ENCODE measurements at regions not wholly inside any gene's neighbourhood (a gene's known extent, or its start where the extent isn't known, plus 50 kb on each side); places are given as distances from the start of the nearest gene placed in this dataset.

- H3K4me3 ChIP-seq (ENCODE audit: low read length): no peak overlapping the region
- no peak for TF ChIP-seq EZH2 (optimal IDR thresholded peaks at IDR 0.05; ENCODE audit: low read depth, low read length)
- no peak for TF ChIP-seq EZH2phosphoT487 (IDR thresholded peaks at IDR 0.05; ENCODE audit: low read length)
- no peak for TF ChIP-seq CTCF (IDR thresholded peaks at IDR 0.05; ENCODE audit: low read length)
- H3K36me3 ChIP-seq (replicated peaks; ENCODE audit: insufficient read depth, low read length): no peaks in the 10 kb centered on the region
- no peaks in the 10 kb centered on the region for H3K9me2 ChIP-seq (replicated peaks; ENCODE audit: insufficient read depth, low read length)
- DNase-seq: no peak
- H3K4me2 ChIP-seq (ENCODE audit: low read depth, low read length): no peak overlapping the region
- H3K27me3 ChIP-seq (replicated peaks; ENCODE audit: insufficient read depth, low read length): no peaks in the 10 kb centered on the region
- no peak overlapping the region for H3K27ac ChIP-seq (ENCODE audit: low read length)
- no peaks in the 10 kb centered on the region for H3F3A ChIP-seq (ENCODE audit: insufficient read depth, low read length)
- H3K79me2 ChIP-seq (ENCODE audit: low read length): no peaks in the 10 kb centered on the region
- H3K4me1 ChIP-seq (ENCODE audit: low read length): no peaks in the 10 kb centered on the region
- H3K9me3 ChIP-seq (replicated peaks; ENCODE audit: insufficient read depth, low read length): no peaks in the 10 kb centered on the region
- H3K9ac ChIP-seq (ENCODE audit: low read length): no peak overlapping the region
- no peaks in the 10 kb centered on the region for H4K20me1 ChIP-seq (ENCODE audit: insufficient read depth, low read length)
- no peak overlapping the region for H2AFZ ChIP-seq (ENCODE audit: low read length)
These were observed 300.1 kb upstream of the RND3 start for GRCh38 chr2:150787353-150788093.

GRCh38 chr2:150784389-150784788 lies 296.9 kb upstream of the RND3 start:
- Histone ChIP-seq H3K9me2 (replicated peaks; ENCODE audit: insufficient read depth, low read length) (no peaks in the 10 kb centered on the region), H3K9ac (ENCODE audit: low read length) (no peak overlapping the region), H3K27me3 (replicated peaks; ENCODE audit: insufficient read depth, low read length) (no peaks in the 10 kb centered on the region), H3K79me2 (ENCODE audit: low read length) (no peaks in the 10 kb centered on the region), H2AFZ (ENCODE audit: low read length) (no peak overlapping the region), H3K36me3 (replicated peaks; ENCODE audit: insufficient read depth, low read length) (no peaks in the 10 kb centered on the region), H3K9me3 (replicated peaks; ENCODE audit: insufficient read depth, low read length) (no peaks in the 10 kb centered on the region), H3F3A (ENCODE audit: insufficient read depth, low read length) (no peaks in the 10 kb centered on the region), H3K27ac (ENCODE audit: low read length) (no peak overlapping the region), H3K4me2 (ENCODE audit: low read depth, low read length) (no peak overlapping the region), H3K4me1 (ENCODE audit: low read length) (no peaks in the 10 kb centered on the region), H3K4me3 (ENCODE audit: low read length) (no peak overlapping the region), H4K20me1 (ENCODE audit: insufficient read depth, low read length) (no peaks in the 10 kb centered on the region)
- TF ChIP-seq EZH2phosphoT487 (IDR thresholded peaks at IDR 0.05; ENCODE audit: low read length) (no peak), CTCF (IDR thresholded peaks at IDR 0.05; ENCODE audit: low read length) (no peak), EZH2 (optimal IDR thresholded peaks at IDR 0.05; ENCODE audit: low read depth, low read length) (no peak)
- DNase-seq: no peak

GRCh38 chr2:150783896-150784295 lies 296.4 kb upstream of the RND3 start:
- Histone ChIP-seq H3F3A (ENCODE audit: insufficient read depth, low read length) (no peaks in the 10 kb centered on the region), H3K9me3 (replicated peaks; ENCODE audit: insufficient read depth, low read length) (no peaks in the 10 kb centered on the region), H3K9ac (ENCODE audit: low read length) (no peak overlapping the region)

More at GRCh38 chr2:150783896-150784295, 296.4 kb upstream of the RND3 start:
- no peak for DNase-seq
- TF ChIP-seq CTCF (IDR thresholded peaks at IDR 0.05; ENCODE audit: low read length) (no peak), EZH2phosphoT487 (IDR thresholded peaks at IDR 0.05; ENCODE audit: low read length) (no peak), EZH2 (optimal IDR thresholded peaks at IDR 0.05; ENCODE audit: low read depth, low read length) (no peak)
- H3K4me3 ChIP-seq (ENCODE audit: low read length): no peak overlapping the region
- no peak overlapping the region for H2AFZ ChIP-seq (ENCODE audit: low read length)
- no peaks in the 10 kb centered on the region for H3K79me2 ChIP-seq (ENCODE audit: low read length)
- H3K9me2 ChIP-seq (replicated peaks; ENCODE audit: insufficient read depth, low read length): no peaks in the 10 kb centered on the region
- no peak overlapping the region for H3K27ac ChIP-seq (ENCODE audit: low read length)
- no peaks in the 10 kb centered on the region for H3K27me3 ChIP-seq (replicated peaks; ENCODE audit: insufficient read depth, low read length)
- H3K4me1 ChIP-seq (ENCODE audit: low read length): no peaks in the 10 kb centered on the region
- H3K36me3 ChIP-seq (replicated peaks; ENCODE audit: insufficient read depth, low read length): no peaks in the 10 kb centered on the region
- H4K20me1 ChIP-seq (ENCODE audit: insufficient read depth, low read length): no peaks in the 10 kb centered on the region
- no peak overlapping the region for H3K4me2 ChIP-seq (ENCODE audit: low read depth, low read length)
